Chondrocyte (in vitro differentiated cells): ENCODE measurements at regions not wholly inside any gene's neighbourhood (a gene's known extent, or its start where the extent isn't known, plus 50 kb on each side); places are given as distances from the start of the nearest gene placed in this dataset.

Experiments
- DNase-seq: peaks from one replicate; pipeline ENCODE4 v3.0.0; 2021; ENCODE audit warnings: mixed read lengths, low spot score
- H3K27ac Mint-ChIP-seq: one replicate; pipeline ENCODE4 v1.8.0; 2021; ENCODE audit warnings: mild to moderate bottlenecking, moderate library complexity, mixed read lengths; ENCODE audit not compliant: unreplicated experiment
- H3K27me3 Mint-ChIP-seq: 2 replicates; pipeline ENCODE4 v1.8.0; 2021; ENCODE audit warnings: low read depth, mixed read lengths
- H3K36me3 Mint-ChIP-seq: 2 replicates; pipeline ENCODE4 v1.8.0; 2021; ENCODE audit warnings: low read depth, mixed read lengths
- H3K4me1 Mint-ChIP-seq: 2 replicates; pipeline ENCODE4 v1.8.0; 2021; ENCODE audit warnings: low read depth, mild to moderate bottlenecking, mixed read lengths
- H3K4me3 Mint-ChIP-seq: one replicate; pipeline ENCODE4 v1.8.0; 2021; ENCODE audit warnings: mild to moderate bottlenecking, moderate library complexity, mixed read lengths; ENCODE audit not compliant: unreplicated experiment
- H3K9me3 Mint-ChIP-seq: 2 replicates; pipeline ENCODE4 v1.8.0; 2021; ENCODE audit warnings: low read depth, mixed read lengths
- CTCF ChIP-seq: fragments of 200-600 bp; sonication (generic); IDR thresholded peaks from 2 replicates; pipeline ENCODE4 v1.5.0; 2021; ENCODE audit warnings: antibody characterized with exemption, mild to moderate bottlenecking, moderate library complexity

GRCh38 chr2:21746499-21746898 lies 622.7 kb downstream of the TDRD15 start:
- peaks cover 2% of the 10 kb centered on the region for H3K9me3 Mint-ChIP-seq
- H3K4me1 Mint-ChIP-seq: no peaks in the 10 kb centered on the region
- H3K4me3 Mint-ChIP-seq: no peak overlapping the region

GRCh38 chr2:21748501-21748900 lies 624.7 kb downstream of the TDRD15 start:
- TF ChIP-seq CTCF: no peak
- Mint-ChIP-seq H3K4me1 (no peaks in the 10 kb centered on the region), H3K36me3 (no peaks in the 10 kb centered on the region), H3K4me3 (no peak overlapping the region), H3K9me3 (peaks cover 2% of the 10 kb centered on the region), H3K27ac (no peak overlapping the region), H3K27me3 (peaks cover 3% of the 10 kb centered on the region)
- DNase-seq: no peak

More at GRCh38 chr2:21746499-21746898, 622.7 kb downstream of the TDRD15 start:
- H3K27me3 Mint-ChIP-seq: peaks cover under 1% of the 10 kb centered on the region
- no peak overlapping the region for H3K27ac Mint-ChIP-seq
- TF ChIP-seq CTCF: no peak
- H3K36me3 Mint-ChIP-seq: no peaks in the 10 kb centered on the region
- no peak for DNase-seq

GRCh38 chr2:21754164-21754788 lies 630.5 kb downstream of the TDRD15 start:
- Mint-ChIP-seq H3K4me1 (no peaks in the 10 kb centered on the region), H3K27me3 (peaks cover 3% of the 10 kb centered on the region), H3K36me3 (no peaks in the 10 kb centered on the region), H3K27ac (no peak overlapping the region), H3K4me3 (no peak overlapping the region), H3K9me3 (peaks cover 2% of the 10 kb centered on the region)
- DNase-seq: no peak
- no peak for TF ChIP-seq CTCF

GRCh38 chr2:21757805-21758430 lies 634.1 kb downstream of the TDRD15 start:
- Mint-ChIP-seq H3K4me1 (no peaks in the 10 kb centered on the region), H3K36me3 (no peaks in the 10 kb centered on the region), H3K27ac (no peak overlapping the region), H3K9me3 (peaks cover 2% of the 10 kb centered on the region), H3K27me3 (no peaks in the 10 kb centered on the region), H3K4me3 (no peak overlapping the region)
- no peak for TF ChIP-seq CTCF
- no peak for DNase-seq

- no peak for TF ChIP-seq CTCF
- no peak overlapping the region for H3K27ac Mint-ChIP-seq
Measured at GRCh38 chr2:21759819-21760218, 636.1 kb downstream of the TDRD15 start.

More at GRCh38 chr2:21759819-21760218, 636.1 kb downstream of the TDRD15 start:
- Mint-ChIP-seq H3K9me3 (peaks cover 2% of the 10 kb centered on the region), H3K4me1 (no peaks in the 10 kb centered on the region), H3K27me3 (no peaks in the 10 kb centered on the region), H3K36me3 (no peaks in the 10 kb centered on the region), H3K4me3 (no peak overlapping the region)
- no peak for DNase-seq
